ENCODE measurements at regions not wholly inside any gene's neighbourhood (a gene's known extent, or its start where the extent isn't known, plus 50 kb on each side); places are given as distances from the start of the nearest gene placed in this dataset.

DNA sequence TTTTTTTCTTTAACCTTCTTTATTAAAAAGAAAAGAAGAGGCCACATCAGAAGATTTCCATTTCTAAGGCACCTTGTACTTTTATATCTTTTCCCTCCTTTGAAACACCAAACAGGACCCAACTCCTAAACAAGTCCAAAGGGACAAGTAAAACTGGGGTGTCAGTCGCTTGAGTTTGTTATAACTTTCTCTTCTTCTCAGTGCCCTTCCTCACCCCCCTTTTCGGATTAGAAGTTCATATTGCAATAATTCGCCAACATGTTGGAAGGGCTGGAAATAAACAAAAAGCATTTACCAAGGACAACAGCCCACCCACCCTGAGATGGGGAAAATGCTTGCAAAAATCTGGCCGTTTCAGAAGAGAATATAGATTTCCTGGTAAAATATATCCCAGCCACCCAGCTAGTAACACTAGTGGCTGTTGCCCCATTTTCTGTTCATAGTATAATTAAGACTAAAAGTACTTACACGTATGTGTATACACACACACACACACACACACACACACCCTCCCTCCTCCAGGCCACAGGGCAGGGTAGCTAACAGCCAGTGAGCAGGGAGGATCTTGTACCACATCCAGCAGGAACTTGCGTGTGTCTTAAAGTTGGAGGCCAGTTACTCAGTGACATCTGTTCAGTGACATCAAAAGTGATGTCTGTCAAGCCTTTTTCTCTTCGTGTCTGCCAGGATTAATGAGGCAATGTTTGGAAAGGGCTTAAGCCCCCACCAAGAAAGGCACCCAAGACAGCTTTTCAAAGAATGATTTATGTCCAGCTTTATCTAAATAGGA is 149.1 kb upstream of the KLF4 start:
- TF ChIP-seq, protein P1, sequence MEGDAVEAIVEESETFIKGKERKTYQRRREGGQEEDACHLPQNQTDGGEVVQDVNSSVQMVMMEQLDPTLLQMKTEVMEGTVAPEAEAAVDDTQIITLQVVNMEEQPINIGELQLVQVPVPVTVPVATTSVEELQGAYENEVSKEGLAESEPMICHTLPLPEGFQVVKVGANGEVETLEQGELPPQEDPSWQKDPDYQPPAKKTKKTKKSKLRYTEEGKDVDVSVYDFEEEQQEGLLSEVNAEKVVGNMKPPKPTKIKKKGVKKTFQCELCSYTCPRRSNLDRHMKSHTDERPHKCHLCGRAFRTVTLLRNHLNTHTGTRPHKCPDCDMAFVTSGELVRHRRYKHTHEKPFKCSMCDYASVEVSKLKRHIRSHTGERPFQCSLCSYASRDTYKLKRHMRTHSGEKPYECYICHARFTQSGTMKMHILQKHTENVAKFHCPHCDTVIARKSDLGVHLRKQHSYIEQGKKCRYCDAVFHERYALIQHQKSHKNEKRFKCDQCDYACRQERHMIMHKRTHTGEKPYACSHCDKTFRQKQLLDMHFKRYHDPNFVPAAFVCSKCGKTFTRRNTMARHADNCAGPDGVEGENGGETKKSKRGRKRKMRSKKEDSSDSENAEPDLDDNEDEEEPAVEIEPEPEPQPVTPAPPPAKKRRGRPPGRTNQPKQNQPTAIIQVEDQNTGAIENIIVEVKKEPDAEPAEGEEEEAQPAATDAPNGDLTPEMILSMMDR (IDR thresholded peaks at IDR 0.05): no peak
- TF ChIP-seq ZFX (IDR thresholded peaks at IDR 0.05; ENCODE audit: borderline replicate concordance): no peak

Data from 22Rv1 (cell line).